HepG2 (cell line): ENCODE measurements at regions not wholly inside any gene's neighbourhood (a gene's known extent, or its start where the extent isn't known, plus 50 kb on each side); places are given as distances from the start of the nearest gene placed in this dataset.

ENCODE experiments used
- ATAC-seq: fragments of 200-7000 bp; cut with Tn5 transposase; 3 replicates; pipeline ENCODE4 v1.9.1; 2020; ENCODE audit warnings: mild to moderate bottlenecking, moderate library complexity
- BruUV-seq: library from RNA; stranded (reverse); fragments of 400-500 nt; replicated peaks from 2 replicates; lab custom pipeline; 2021; lab: Mats Ljungman, UMichigan
- CTCF ChIA-PET: fragments of 300-600 bp; formaldehyde crosslinking; extraction: SDS; loops from one replicate; lab custom pipeline; 2021; ENCODE audit warnings: low total read pairs, inconsistent platforms, low intra/inter-chr PET ratio; lab: Yijun Ruan, JAX
- POLR2A ChIA-PET: fragments of 350-600 bp; sonication (Branson Sonifier 250); formaldehyde crosslinking; loops from one replicate; lab custom pipeline; 2020; ENCODE audit warnings: antibody characterized with exemption, inconsistent platforms; lab: Yijun Ruan, JAX
- DNase-seq: peaks from one replicate; pipeline ENCODE4 v3.0.0-alpha.2; 2015; ENCODE audit warnings: low spot score
- FAIRE-seq: peaks from 3 replicates; lab custom pipeline; 2011; peaks lifted over from hg19 to GRCh38; lab: Jason Lieb, UNC
- H2AFZ ChIP-seq: one replicate; pipeline ENCODE4 v1.6.1; 2011; ENCODE audit warnings: low read length, inconsistent platforms
- H3K27ac ChIP-seq: fragments of 300-600 bp; 3 replicates; pipeline ENCODE4 v1.8.0; 2011; ENCODE audit warnings: mixed run types, mild to moderate bottlenecking, mixed read lengths, low read length, inconsistent platforms; ENCODE audit not compliant: insufficient read depth; ENCODE audit errors: extremely low read length
- H3K27me3 ChIP-seq, 2 experiments: fragments of 200-600 bp in 1 of 2; 2 replicates in 1 of 2; 3 replicates in 1 of 2; pipeline versions ENCODE4 v1.6.0 to v1.8.0; 2011; ENCODE audit warnings: low read length in 2 of 2, mild to moderate bottlenecking in 2 of 2, moderate library complexity in 2 of 2, inconsistent platforms in 1 of 2; ENCODE audit not compliant: insufficient read depth in 2 of 2, control insufficient read depth in 1 of 2
- H3K36me3 ChIP-seq, 2 experiments: fragments of 200-600 bp in 1 of 2; replicated peaks in 1 of 2; 2 replicates in 1 of 2; 3 replicates in 1 of 2; pipeline versions ENCODE4 v1.5.1 to v1.8.0; 2011; ENCODE audit warnings: low read length in 2 of 2, inconsistent platforms in 1 of 2; ENCODE audit not compliant: insufficient read depth in 2 of 2, control insufficient read depth in 1 of 2
- H3K4me1 ChIP-seq: 2 replicates; pipeline ENCODE4 v1.5.1; 2012; ENCODE audit warnings: low read length, inconsistent platforms; ENCODE audit not compliant: insufficient read depth
- H3K4me2 ChIP-seq: 2 replicates; pipeline ENCODE4 v1.6.0; 2011; ENCODE audit warnings: low read depth, low read length, inconsistent platforms
- H3K4me3 ChIP-seq, 3 experiments: fragments of 200-600 bp in 1 of 3; sonication (generic), shearing (Covaris generic) in 1 of 3; replicated peaks in 1 of 3; 2 replicates each; pipeline ENCODE4 v1.5.1; 2011 to 2016; ENCODE audit warnings: low read length in 3 of 3, inconsistent platforms in 2 of 3, low read depth in 2 of 3, mild to moderate bottlenecking in 2 of 3, control low read depth in 1 of 3, mixed read lengths in 1 of 3; ENCODE audit not compliant: insufficient read depth in 1 of 3
- H3K79me2 ChIP-seq: one replicate; pipeline ENCODE4 v1.6.1; 2011; ENCODE audit warnings: low read length, inconsistent platforms; ENCODE audit not compliant: insufficient read depth
- H3K9ac ChIP-seq: 2 replicates; pipeline ENCODE4 v1.6.0; 2011; ENCODE audit warnings: mild to moderate bottlenecking, low read depth, low read length, inconsistent platforms; ENCODE audit not compliant: insufficient read depth
- H3K9me3 ChIP-seq: 2 replicates; pipeline ENCODE4 v1.5.1; 2012; ENCODE audit warnings: mild to moderate bottlenecking, low read length
- H4K20me1 ChIP-seq: 2 replicates; pipeline ENCODE4 v1.6.0; 2011; ENCODE audit warnings: inconsistent platforms, mild to moderate bottlenecking, low read length, moderate library complexity; ENCODE audit not compliant: insufficient read depth
- ARNT2 ChIP-seq: sonication (generic); formaldehyde crosslinking; IDR thresholded peaks from 2 replicates; pipeline ENCODE4 v1.8.0; 2022; ENCODE audit warnings: mild to moderate bottlenecking, low read depth, missing genetic modification reagents, moderate library complexity
- ASH2L ChIP-seq: fragments of 300-600, 200-600 bp; sonication (generic); IDR thresholded peaks from 2 replicates; pipeline ENCODE4 v1.7.0; 2017; ENCODE audit warnings: low read depth, mild to moderate bottlenecking, moderate library complexity, mixed read lengths, low read length; ENCODE audit not compliant: insufficient read length
- ATF1 ChIP-seq: IDR thresholded peaks from 2 replicates; pipeline ENCODE4 v1.6.1; 2016; ENCODE audit warnings: mild to moderate bottlenecking, control low read depth
- CCDC6 ChIP-seq: sonication (generic); formaldehyde crosslinking; IDR thresholded peaks from 2 replicates; pipeline ENCODE4 v1.8.1; 2022; ENCODE audit warnings: mild to moderate bottlenecking, missing genetic modification reagents, moderate library complexity
- ETV6 ChIP-seq: sonication (generic); formaldehyde crosslinking; conservative IDR thresholded peaks from 2 replicates; pipeline ENCODE4 v1.4.0; 2020; ENCODE audit warnings: missing genetic modification reagents
- KDM3A ChIP-seq: IDR thresholded peaks from 2 replicates; pipeline ENCODE4 v1.6.1; 2018; ENCODE audit warnings: low read depth, missing compliant biosample characterization
- ZBTB20 ChIP-seq: sonication (generic); formaldehyde crosslinking; IDR thresholded peaks from 2 replicates; pipeline ENCODE4 v1.8.1; 2023; ENCODE audit warnings: missing genetic modification reagents, low read depth, mild to moderate bottlenecking, borderline replicate concordance
- ZNF251 ChIP-seq: sonication (generic); formaldehyde crosslinking; IDR thresholded peaks from 2 replicates; pipeline ENCODE4 v1.9.0; 2021; ENCODE audit warnings: mild to moderate bottlenecking, missing genetic modification reagents
- ZNF274 ChIP-seq: sonication (generic); formaldehyde crosslinking; IDR thresholded peaks from 2 replicates; pipeline ENCODE4 v1.5.1; 2020; ENCODE audit warnings: mild to moderate bottlenecking, missing genetic modification reagents
- ZNF326 ChIP-seq: sonication (generic); formaldehyde crosslinking; IDR thresholded peaks from 2 replicates; pipeline ENCODE4 v1.4.0; 2020; ENCODE audit warnings: missing genetic modification reagents, borderline replicate concordance
- ZNF460 ChIP-seq: sonication (generic); formaldehyde crosslinking; IDR thresholded peaks from 2 replicates; pipeline ENCODE4 v1.5.1; 2020; ENCODE audit warnings: missing genetic modification reagents, mild to moderate bottlenecking, borderline replicate concordance
- ZNF672 ChIP-seq: sonication (generic); formaldehyde crosslinking; IDR thresholded peaks from 2 replicates; pipeline ENCODE4 v1.8.1; 2022; ENCODE audit warnings: missing genetic modification reagents
- in situ Hi-C: cut with HindIII; loops from 2 replicates; pipeline ENCODE4 v1.10.0; 2017; ENCODE audit warnings: low pct_unique_long_range_greater_than_20kb; ENCODE audit not compliant: extremely low pct_ligation_motif_present
- intact Hi-C: fragments of 100-400 bp; cut with micrococcal nuclease; formaldehyde crosslinking; loops from one replicate; pipeline ENCODE4 v1.10.0; 2022; ENCODE audit not compliant: unreplicated experiment
- TF ChIP-seq, protein P1 (sequence below): sonication (generic); formaldehyde crosslinking; IDR thresholded peaks from 2 replicates; pipeline ENCODE4 v1.8.1; 2023; ENCODE audit warnings: missing genetic modification reagents, mild to moderate bottlenecking, borderline replicate concordance
- TF ChIP-seq, protein P2 (sequence below): IDR thresholded peaks from 2 replicates; pipeline ENCODE4 v1.6.1; 2018; ENCODE audit warnings: missing genetic modification reagents

DNA sequence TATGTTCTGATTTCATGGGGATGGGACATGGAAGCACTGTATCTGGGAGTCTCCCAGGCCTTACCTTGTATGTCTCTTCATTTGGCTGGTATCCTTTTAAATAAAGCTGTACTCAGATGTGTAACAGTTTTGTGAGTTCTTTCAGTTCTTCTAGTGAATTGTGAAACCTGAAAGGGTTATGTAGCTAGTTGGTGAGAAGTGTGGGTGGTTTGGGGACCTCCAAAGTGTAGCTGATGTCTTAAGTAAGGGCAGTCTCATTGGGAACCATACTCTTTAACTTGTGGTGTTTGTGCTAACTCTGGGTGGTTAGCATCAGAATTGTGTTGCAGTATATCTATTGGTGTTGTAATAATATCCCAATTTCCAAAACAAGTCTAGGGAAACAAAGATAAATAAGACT, 166.9 kb upstream of the CCNH start:
- in situ Hi-C loops: no loop called here
- Histone ChIP-seq H3K79me2 (no peaks in the 10 kb centered on the region), H3K27me3 (no peaks in the 10 kb centered on the region), H3K36me3 (no peaks in the 10 kb centered on the region), H4K20me1 (no peaks in the 10 kb centered on the region), H3K4me2 (no peak overlapping the region), H3K9me3 (no peaks in the 10 kb centered on the region), H3K4me3 (no peak overlapping the region), H3K9ac (no peak overlapping the region), H3K4me1 (no peaks in the 10 kb centered on the region), H3K27ac (no peak overlapping the region), H2AFZ (no peak overlapping the region)
- BruUV-seq: no TSS peak
- no peak for FAIRE-seq
- CTCF ChIA-PET: no interaction called here
- POLR2A ChIA-PET: no interaction called here
- no peak for ATAC-seq
- intact Hi-C loops: no loop called here
- TF ChIP-seq ZNF251 (no peak), KDM3A (CRISPR knock-in tag) (no peak), ZNF326 (CRISPR knock-in tag) (no peak), ZBTB20 (no peak), ZNF460 (CRISPR knock-in tag) (no peak), ATF1 (CRISPR knock-in tag) (no peak), ZNF274 (CRISPR knock-in tag) (no peak), ASH2L (no peak), ETV6 (CRISPR knock-in tag) (no peak), ARNT2 (CRISPR knock-in tag) (no peak), CCDC6 (CRISPR knock-in tag) (no peak), ZNF672 (CRISPR knock-in tag) (no peak)
- TF ChIP-seq, protein P1, sequence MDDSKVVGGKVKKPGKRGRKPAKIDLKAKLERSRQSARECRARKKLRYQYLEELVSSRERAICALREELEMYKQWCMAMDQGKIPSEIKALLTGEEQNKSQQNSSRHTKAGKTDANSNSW: no peak
- TF ChIP-seq, protein P2, sequence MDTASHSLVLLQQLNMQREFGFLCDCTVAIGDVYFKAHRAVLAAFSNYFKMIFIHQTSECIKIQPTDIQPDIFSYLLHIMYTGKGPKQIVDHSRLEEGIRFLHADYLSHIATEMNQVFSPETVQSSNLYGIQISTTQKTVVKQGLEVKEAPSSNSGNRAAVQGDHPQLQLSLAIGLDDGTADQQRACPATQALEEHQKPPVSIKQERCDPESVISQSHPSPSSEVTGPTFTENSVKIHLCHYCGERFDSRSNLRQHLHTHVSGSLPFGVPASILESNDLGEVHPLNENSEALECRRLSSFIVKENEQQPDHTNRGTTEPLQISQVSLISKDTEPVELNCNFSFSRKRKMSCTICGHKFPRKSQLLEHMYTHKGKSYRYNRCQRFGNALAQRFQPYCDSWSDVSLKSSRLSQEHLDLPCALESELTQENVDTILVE (CRISPR knock-in tag): no peak
- TF ChIP-seq, all 625 proteins: peak for 0
- no peak for DNase-seq
